HL-60/S4 treated with phorbol 12-myristate 13-acetate at 8.2 ng/mL for 4 days and 3 days (cell line): ENCODE measurements at regions not wholly inside any gene's neighbourhood (a gene's known extent, or its start where the extent isn't known, plus 50 kb on each side); places are given as distances from the start of the nearest gene placed in this dataset.

Experiments used
- in situ Hi-C: fragments of 300-500 bp; cut with MboI; formaldehyde crosslinking; loops from 2 replicates; pipeline ENCODE4 v1.15.0; 2022; ENCODE audit warnings: low sequenced_read_pairs

DNA sequence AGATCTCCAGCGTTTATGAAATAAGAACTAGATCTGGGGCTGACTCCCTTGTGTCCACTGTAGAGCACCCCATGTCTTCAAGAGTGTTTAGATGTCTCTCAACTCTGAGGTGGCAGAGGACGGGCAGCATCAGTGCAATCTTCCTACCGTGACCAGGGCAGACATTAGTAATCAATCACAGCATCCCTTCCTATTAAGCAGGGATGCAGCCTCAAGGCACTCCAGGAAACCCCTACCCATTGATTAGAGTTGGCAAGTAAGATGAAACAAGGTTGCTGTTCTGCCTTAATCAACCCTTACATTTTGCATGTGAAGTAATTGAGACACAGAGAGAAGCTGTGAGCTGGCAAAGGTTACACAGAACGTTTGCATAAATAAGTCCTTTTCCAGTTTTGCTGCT, 283.7 kb upstream of the ZMIZ1 start:
- in situ Hi-C loops = no loop called here

DNA sequence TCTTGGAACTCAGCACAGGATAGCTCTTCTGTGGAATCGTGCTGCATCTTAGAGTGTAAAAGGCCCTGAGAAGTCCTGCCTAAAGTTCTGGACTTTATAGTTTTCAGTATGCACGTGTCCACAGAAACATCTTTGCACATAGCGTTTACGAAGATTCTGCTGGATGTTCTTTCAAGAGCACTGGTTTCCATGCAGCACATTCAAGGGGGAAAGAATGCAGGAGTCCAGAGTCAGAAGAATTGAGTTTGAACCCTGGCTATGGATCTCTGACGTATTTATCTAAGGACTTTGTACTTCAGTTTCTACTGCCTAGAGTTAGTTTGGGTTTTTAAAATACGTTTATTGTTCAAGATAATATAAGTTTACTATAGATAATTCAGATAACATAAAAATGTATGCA, 282.8 kb upstream of the ZMIZ1 start:
- in situ Hi-C loops = no loop called here

- in situ Hi-C loops = no loop called here
Observed at GRCh38 chr10:78787125-78787524, 281.6 kb upstream of the ZMIZ1 start.

DNA sequence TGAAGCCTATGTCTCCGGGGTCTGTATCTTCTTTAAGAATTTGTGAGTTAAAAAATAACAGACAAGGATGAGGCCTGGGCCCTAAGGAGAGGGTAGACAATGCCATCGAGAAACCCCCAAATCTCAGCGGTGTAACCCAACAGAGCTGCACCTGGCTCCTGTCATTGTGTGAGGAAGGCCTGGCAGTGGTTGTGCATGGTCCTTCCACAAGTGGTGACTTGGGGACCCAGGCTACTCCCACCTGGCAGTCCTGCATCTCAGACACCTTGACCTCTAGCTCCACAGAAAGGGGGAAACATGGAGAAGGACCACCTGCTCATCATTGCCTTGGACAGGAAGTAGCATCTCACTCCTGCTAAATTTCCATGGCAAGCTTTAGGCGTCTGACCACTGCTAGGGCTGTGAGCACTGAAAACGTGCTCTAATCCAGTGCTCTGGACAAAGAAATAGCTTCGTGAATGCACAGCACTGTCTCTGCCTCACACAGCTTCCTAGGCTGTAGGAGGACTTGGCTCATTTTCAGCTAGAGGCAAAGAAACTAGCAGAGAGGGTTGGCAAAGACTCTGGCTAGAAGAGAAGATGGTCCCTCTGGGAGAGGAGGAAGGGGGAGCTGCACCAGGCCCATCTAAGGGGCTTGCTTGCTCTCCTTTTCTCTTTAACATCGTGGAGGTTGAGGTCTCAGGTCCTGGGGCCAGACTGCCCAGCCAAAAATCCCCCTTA, 273.9 kb upstream of the ZMIZ1 start:
- in situ Hi-C loops = no loop called here

GRCh38 chr10:78798976-78799730, 269.6 kb upstream of the ZMIZ1 start:
- in situ Hi-C loops = no loop called here

- in situ Hi-C loops = no loop called here
Observed at GRCh38 chr10:78800006-78800405, 268.8 kb upstream of the ZMIZ1 start.

- in situ Hi-C loops = no loop called here
Observed at GRCh38 chr10:78800535-78801320, 268.0 kb upstream of the ZMIZ1 start.

GRCh38 chr10:78802431-78802830, 266.3 kb upstream of the ZMIZ1 start:
- in situ Hi-C loops = no loop called here

- in situ Hi-C loops = no loop called here
Observed at GRCh38 chr10:78802866-78803265, 265.9 kb upstream of the ZMIZ1 start.

DNA sequence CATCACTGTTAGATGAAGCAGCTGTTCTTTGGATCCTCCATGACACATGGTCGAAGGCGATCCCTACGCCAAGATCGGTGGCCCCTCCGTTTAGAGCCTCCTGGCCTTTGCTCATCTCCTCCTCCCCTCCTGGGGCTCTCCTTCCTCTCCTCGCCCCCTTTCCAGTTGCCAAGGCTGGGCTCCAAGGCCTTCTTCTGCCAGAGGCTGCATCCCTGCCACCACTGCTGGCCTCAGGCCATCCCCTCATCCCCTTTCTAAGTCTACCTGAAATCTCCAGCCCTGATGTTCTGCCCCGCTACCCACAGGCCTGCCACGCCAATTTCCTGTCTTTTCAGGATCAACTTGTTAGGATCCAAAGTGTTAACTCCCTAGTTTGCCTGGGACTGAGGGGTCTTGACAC, 265.1 kb upstream of the ZMIZ1 start:
- in situ Hi-C loops = no loop called here

- in situ Hi-C loops = no loop called here
Observed at GRCh38 chr10:78804411-78805032, 264.2 kb upstream of the ZMIZ1 start.

DNA sequence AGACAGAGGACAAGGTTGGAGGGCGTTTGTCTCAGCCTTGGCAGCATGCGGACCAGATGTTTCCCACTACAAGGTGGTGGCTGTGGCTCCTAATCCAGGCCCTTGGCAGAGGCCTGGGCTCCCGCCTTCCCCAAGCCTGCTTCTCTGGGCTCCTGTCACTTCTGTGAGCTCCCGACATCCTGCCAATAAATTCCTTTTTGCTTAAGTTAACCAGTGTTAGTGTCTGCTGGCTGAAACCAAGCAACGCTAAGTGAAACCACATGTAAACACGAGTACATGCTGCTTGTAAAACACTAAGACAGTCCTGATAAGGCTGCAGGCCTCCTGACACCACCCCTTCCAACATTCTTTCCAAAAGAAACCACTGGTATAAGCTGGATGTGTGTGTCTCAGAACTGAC, 263.6 kb upstream of the ZMIZ1 start:
- in situ Hi-C loops = no loop called here

GRCh38 chr10:78806681-78807221, 262.0 kb upstream of the ZMIZ1 start:
- in situ Hi-C loops = no loop called here

- in situ Hi-C loops = no loop called here
Observed at GRCh38 chr10:78807504-78808203, 261.1 kb upstream of the ZMIZ1 start.

DNA sequence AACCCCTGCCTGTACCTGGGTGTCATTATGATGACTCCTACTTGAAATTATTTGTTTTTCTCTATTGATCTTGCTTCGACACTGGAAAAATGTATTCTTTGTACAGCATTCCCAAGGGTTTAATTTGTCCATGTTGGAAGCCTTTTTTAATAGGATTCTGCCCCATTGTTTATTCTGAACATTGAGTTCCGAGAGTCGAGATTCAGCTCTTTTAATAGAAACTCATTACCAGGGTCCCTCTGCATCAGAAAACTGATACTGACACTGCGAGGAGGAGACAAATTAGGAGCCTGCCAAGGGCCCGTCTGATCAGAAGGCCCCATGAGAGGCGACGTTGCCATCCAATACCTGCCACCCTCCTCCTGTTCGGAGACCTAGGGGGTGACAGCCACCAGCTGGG, 260.5 kb upstream of the ZMIZ1 start:
- in situ Hi-C loops = no loop called here

GRCh38 chr10:78808736-78809367, 259.9 kb upstream of the ZMIZ1 start:
- in situ Hi-C loops = no loop called here

GRCh38 chr10:78811174-78811573, 257.6 kb upstream of the ZMIZ1 start:
- in situ Hi-C loops = no loop called here

- in situ Hi-C loops = no loop called here
Observed at GRCh38 chr10:78812571-78813318, 256.0 kb upstream of the ZMIZ1 start.

GRCh38 chr10:78813526-78813925, 255.2 kb upstream of the ZMIZ1 start:
- in situ Hi-C loops = no loop called here
